ENCODE measurements at regions not wholly inside any gene's neighbourhood (a gene's known extent, or its start where the extent isn't known, plus 50 kb on each side); places are given as distances from the start of the nearest gene placed in this dataset.
A peak's percentile ranks its signal among the peaks of the same experiment; 100 is the strongest.

GRCh38 chr4:181949704-181950312 lies 293.4 kb upstream of the TENM3 start:
- in situ Hi-C loops (cut with MboI; ENCODE audit: low pct_unique_long_range_greater_than_20kb in 2 of 9, low sequenced_read_pairs in 9 of 9, unreplicated experiment in 9 of 9): no loop called here
- Histone ChIP-seq H3K4me3 (no peak overlapping the region), H3K27ac (no peak overlapping the region), H3K4me1 (replicated peaks in 1 of 2) (peaks cover 0 to 16% of the 10 kb centered on the region in 2 donors)
- WGBS, 10 experiments: 33 to 76% (median 67%) methylated on average over 1 to 5 of the region's 6 CpGs; no CpG with 5 or more reads in 3 of the 10 experiments
- ATAC-seq (replicated peaks in 6 of 8): no peak

- H3K4me1 ChIP-seq (replicated peaks in 1 of 2): peaks cover 0 to 16% of the 10 kb centered on the region in 2 donors
- H3K27ac ChIP-seq: no peak overlapping the region
- no peak for ATAC-seq (replicated peaks in 6 of 8)
- WGBS, 10 experiments: 13 to 93% (median 66%) methylated on average over 1 to 6 of the region's 6 CpGs; no CpG with 5 or more reads in 2 of the 10 experiments
- H3K4me3 ChIP-seq: no peak overlapping the region
- in situ Hi-C loops (cut with MboI; ENCODE audit: low pct_unique_long_range_greater_than_20kb in 2 of 9, low sequenced_read_pairs in 9 of 9, unreplicated experiment in 9 of 9): no loop called here
These were observed 292.7 kb upstream of the TENM3 start for GRCh38 chr4:181950372-181951127.

DNA sequence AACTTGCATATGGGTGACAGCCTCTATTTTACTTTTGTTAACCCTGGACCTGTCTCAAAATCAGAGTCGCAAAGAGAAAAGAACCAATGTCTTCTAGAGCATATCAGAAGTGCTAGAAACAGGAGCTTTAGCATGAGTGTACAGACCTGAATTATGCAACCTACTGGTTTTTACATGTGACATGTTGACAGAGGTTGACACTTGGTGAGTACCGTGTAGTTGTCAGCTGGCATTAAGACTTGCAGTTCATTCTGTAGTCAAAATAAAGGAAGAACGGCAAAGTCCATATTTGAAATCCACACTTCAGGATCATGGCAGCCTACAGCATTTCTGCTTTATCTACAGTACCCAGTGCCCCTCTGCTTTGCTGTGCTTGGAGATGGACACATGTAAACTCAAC lies 291.9 kb upstream of the TENM3 start:
- Histone ChIP-seq H3K4me1 (replicated peaks in 1 of 2) (peaks cover 0 to 16% of the 10 kb centered on the region in 2 donors), H3K27ac (no peak overlapping the region), H3K4me3 (no peak overlapping the region)
- WGBS, 10 experiments: 50 to 100% (median 90%) methylated on average over 1 to 3 of the region's 3 CpGs; no CpG with 5 or more reads in 1 of the 10 experiments
- in situ Hi-C loops (cut with MboI; ENCODE audit: low pct_unique_long_range_greater_than_20kb in 2 of 9, low sequenced_read_pairs in 9 of 9, unreplicated experiment in 9 of 9): no loop called here
- no peak for ATAC-seq (replicated peaks in 6 of 8)

DNA sequence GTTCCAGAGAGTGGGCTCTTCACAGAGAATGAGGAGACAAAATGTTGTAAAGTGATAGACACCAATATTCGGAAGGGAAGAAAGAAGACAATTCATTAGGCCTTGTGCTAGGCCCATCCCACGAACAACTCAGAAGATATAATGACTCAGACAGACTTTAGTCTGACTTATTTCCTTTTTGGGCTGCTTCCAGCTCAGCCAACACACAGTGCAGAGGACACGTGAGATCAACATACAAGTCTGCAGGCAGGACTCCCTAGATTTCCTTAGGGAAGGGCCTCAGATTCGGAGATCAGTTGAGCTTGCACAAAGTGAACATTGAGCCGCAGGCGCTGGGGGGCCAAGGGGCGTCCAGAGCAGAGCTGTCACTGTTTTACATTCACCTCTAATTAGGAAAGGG lies 290.7 kb upstream of the TENM3 start:
- 7 to 100% (median 57%) methylated on average over 1 to 6 of the region's 7 CpGs; no CpG with 5 or more reads in 2 of the 10 experiments for WGBS, 10 experiments
- Histone ChIP-seq H3K4me3 (no peak overlapping the region), H3K27ac (no peak overlapping the region), H3K4me1 (replicated peaks in 1 of 2) (peaks cover 4 to 25% of the 10 kb centered on the region in 2 donors)
- in situ Hi-C loops (cut with MboI; ENCODE audit: low pct_unique_long_range_greater_than_20kb in 2 of 9, low sequenced_read_pairs in 9 of 9, unreplicated experiment in 9 of 9): no loop called here
- peak in 5 of 8 experiments; percentile 24 to 99 (median 62) for ATAC-seq (replicated peaks in 6 of 8)

DNA sequence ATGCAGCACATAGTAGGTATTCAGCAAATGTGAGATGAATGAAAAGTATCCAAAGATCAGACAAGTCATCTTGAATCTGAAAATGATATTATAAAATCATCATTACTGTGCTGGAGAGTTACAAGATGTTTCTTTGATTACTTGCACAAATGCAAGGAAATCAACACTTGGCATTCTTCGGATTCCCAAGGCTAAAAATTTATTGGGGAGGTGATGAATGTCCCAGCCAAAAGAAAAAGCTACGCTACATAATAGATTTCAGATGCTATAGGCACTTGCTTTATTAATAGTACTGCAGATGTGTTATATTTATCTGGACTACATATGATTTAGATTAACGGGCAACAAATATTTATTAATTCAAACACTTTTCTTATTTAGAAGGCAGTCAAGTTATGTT lies 286.7 kb upstream of the TENM3 start:
- in situ Hi-C loops (cut with MboI; ENCODE audit: low pct_unique_long_range_greater_than_20kb in 2 of 9, low sequenced_read_pairs in 9 of 9, unreplicated experiment in 9 of 9): no loop called here
- Histone ChIP-seq H3K4me3 (no peak overlapping the region), H3K4me1 (replicated peaks in 1 of 2) (peaks cover 4 to 25% of the 10 kb centered on the region in 2 donors), H3K27ac (no peak overlapping the region)
- ATAC-seq (replicated peaks in 6 of 8): no peak
- 5 to 100% (median 86%) methylated on average over 1 to 3 of the region's 3 CpGs; no CpG with 5 or more reads in 1 of the 10 experiments for WGBS, 10 experiments

DNA sequence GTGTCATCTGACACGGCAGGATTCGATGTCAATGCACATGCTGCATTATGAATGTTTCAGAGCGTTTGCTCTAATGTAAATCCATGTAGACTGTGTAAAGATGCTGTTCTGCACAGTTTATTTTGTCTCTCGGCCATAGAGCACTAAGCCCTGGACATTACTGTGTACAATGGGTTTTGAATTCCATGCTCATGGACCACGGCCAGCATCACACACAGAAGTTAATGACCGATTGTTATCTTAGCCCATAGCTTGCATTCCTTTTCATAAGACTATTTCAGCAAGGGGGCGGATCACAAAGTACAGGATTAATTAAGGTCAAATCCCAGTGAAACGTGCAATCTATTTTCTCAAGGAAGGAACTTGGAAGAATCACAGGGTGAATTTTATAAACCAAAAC lies 286.1 kb upstream of the TENM3 start:
- 0 to 84% (median 69%) methylated on average over 1 to 8 of the region's 8 CpGs; no CpG with 5 or more reads in 1 of the 10 experiments for WGBS, 10 experiments
- peaks cover 4 to 25% of the 10 kb centered on the region in 2 donors for H3K4me1 ChIP-seq (replicated peaks in 1 of 2)
- H3K27ac ChIP-seq: no peak overlapping the region
- ATAC-seq (replicated peaks in 6 of 8): peak in 7 of 8 experiments; percentile 46 to 88 (median 69)
- no peak overlapping the region for H3K4me3 ChIP-seq
- in situ Hi-C loops (cut with MboI; ENCODE audit: low pct_unique_long_range_greater_than_20kb in 2 of 9, low sequenced_read_pairs in 9 of 9, unreplicated experiment in 9 of 9): no loop called here

DNA sequence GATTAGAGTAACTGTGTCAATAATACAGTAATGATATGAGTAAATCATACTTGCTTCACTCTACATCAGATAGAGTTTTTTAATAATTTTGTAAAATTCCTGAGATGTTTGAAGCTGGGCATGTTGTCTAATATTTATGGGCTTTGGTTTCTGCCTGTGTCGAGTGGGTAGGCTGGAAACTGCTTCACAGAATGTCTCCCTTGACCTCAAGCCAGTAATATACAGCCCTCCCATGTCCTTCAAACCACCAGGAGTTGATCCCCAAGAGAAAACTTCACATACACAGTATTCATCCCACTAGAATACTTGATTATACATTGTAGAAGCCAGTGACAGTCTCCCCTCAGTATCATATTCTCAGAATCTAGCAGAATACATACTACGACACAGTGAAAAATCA lies 284.8 kb upstream of the TENM3 start:
- peak in 3 of 8 experiments; percentile 35 to 79 (median 40) for ATAC-seq (replicated peaks in 6 of 8)
- in situ Hi-C loops (cut with MboI; ENCODE audit: low pct_unique_long_range_greater_than_20kb in 2 of 9, low sequenced_read_pairs in 9 of 9, unreplicated experiment in 9 of 9): no loop called here
- no peak overlapping the region for H3K27ac ChIP-seq

DNA sequence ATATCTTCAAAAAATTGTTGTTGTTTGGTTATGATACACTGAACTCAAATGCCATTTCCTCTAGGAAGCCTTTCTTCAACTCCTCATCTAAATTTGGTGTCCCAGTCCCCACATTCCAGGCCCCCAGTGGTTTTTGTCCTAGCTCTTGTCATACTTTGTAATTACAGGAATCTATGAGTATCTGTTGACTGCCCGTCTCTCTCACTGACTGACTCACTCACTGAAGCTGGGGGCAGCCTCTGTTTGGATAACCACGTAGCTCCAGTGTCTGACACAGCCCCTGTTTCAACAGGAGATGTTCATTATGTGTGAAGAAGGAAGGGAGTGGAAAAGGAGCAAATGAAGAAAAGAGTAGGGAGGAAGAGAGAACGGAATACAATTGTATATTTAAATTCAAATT lies 284.1 kb upstream of the TENM3 start:
- WGBS, 10 experiments: 0 to 86% (median 51%) methylated on average over 1 to 3 of the region's 3 CpGs; no CpG with 5 or more reads in 2 of the 10 experiments
- Histone ChIP-seq H3K4me3 (no peak overlapping the region), H3K27ac (no peak overlapping the region), H3K4me1 (replicated peaks in 1 of 2) (peaks cover 4 to 24% of the 10 kb centered on the region in 2 donors)
- peak in 5 of 8 experiments; percentile 61 to 87 (median 64) for ATAC-seq (replicated peaks in 6 of 8)
- in situ Hi-C loops (cut with MboI; ENCODE audit: low pct_unique_long_range_greater_than_20kb in 2 of 9, low sequenced_read_pairs in 9 of 9, unreplicated experiment in 9 of 9): no loop called here

More for the DNA sequence above, 284.8 kb upstream of the TENM3 start:
- Histone ChIP-seq H3K4me1 (replicated peaks in 1 of 2) (peaks cover 4 to 22% of the 10 kb centered on the region in 2 donors), H3K4me3 (no peak overlapping the region)
- WGBS, 10 experiments: 0 to 100% (median 50%) methylated on average over 1 to 2 of the region's 2 CpGs; no CpG with 5 or more reads in 1 of the 10 experiments

DNA sequence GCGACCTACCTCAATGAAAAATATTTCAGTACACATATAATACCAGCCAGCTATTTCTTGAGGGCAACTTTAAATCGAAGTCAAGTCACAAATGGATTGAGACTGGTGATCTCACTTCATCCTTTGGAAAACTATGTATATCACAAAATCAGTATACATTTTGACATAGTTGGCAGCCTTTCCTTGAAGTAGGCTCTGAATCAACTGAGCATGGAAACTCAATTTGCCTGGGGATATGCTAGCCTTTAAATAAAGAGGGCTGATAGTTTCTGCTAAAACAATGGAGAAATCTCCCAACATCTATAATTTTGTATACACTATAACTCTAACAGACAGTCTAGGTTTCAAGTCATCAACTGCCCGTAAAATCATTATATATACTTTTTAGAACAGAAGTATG lies 282.8 kb upstream of the TENM3 start:
- no peak overlapping the region for H3K27ac ChIP-seq
- 17 to 100% (median 85%) methylated on average over 1 to 3 of the region's 3 CpGs for WGBS, 10 experiments
- no peak overlapping the region for H3K4me3 ChIP-seq
- H3K4me1 ChIP-seq (replicated peaks in 1 of 2): peaks cover 4 to 26% of the 10 kb centered on the region in 2 donors
- in situ Hi-C loops (cut with MboI; ENCODE audit: low pct_unique_long_range_greater_than_20kb in 2 of 9, low sequenced_read_pairs in 9 of 9, unreplicated experiment in 9 of 9): no loop called here
- no peak for ATAC-seq (replicated peaks in 6 of 8)

GRCh38 chr4:181962321-181962720 lies 280.9 kb upstream of the TENM3 start:
- 0 to 100% (median 79%) methylated on average over 1 to 4 of the region's 4 CpGs for WGBS, 10 experiments
- Histone ChIP-seq H3K4me1 (replicated peaks in 1 of 2) (peaks cover 0 to 32% of the 10 kb centered on the region in 2 donors), H3K4me3 (no peak overlapping the region), H3K27ac (no peak overlapping the region)
- ATAC-seq (replicated peaks in 6 of 8): no peak
- in situ Hi-C loops (cut with MboI; ENCODE audit: low pct_unique_long_range_greater_than_20kb in 2 of 9, low sequenced_read_pairs in 9 of 9, unreplicated experiment in 9 of 9): no loop called here

DNA sequence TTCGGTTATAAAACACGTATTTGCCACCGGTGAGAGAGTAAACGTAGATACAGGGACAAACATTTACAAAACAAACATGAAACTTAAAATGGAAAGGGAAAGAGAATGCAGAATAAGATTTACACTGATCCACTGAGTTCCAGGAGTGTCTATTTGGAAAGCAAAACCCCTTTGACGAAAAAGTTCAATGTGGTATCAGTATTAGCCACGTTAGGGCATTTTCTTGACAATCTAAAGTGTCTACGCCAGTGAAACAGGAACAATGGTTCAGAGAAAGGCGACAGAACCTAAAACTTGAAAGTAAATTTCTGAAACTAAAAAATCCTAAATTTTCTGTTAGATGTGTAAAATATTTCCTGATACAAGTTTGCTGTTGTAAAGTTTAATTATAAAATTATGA lies 278.5 kb upstream of the TENM3 start:
- 12 to 98% (median 87%) methylated on average over 4 to 8 of the region's 8 CpGs for WGBS, 10 experiments
- no peak for ATAC-seq (replicated peaks in 6 of 8)
- in situ Hi-C loops (cut with MboI; ENCODE audit: low pct_unique_long_range_greater_than_20kb in 2 of 9, low sequenced_read_pairs in 9 of 9, unreplicated experiment in 9 of 9): no loop called here
- Histone ChIP-seq H3K4me1 (replicated peaks in 1 of 2) (peaks cover 0 to 17% of the 10 kb centered on the region in 2 donors), H3K4me3 (no peak overlapping the region), H3K27ac (no peak overlapping the region)

DNA sequence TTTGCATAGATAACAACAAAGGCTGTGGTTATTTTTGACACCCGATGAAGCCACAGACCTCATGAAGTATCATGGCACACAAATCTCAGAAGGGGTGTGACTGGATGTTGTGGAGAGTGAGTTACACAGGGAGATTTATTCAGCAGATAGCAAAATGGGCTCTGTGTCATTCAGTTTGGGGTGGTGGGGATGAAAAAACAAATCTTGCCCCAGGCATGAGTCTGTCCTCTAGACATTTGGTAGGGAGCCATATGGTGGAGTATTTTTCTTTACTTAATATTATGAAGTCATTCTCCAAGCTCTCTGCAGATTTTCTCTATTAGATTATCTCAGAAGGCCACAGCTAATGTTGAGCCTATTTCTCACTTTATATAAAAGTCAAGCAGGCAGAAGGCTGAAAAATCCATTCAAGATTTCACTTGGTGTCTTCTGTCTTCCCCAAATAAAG lies 277.1 kb upstream of the TENM3 start:
- Histone ChIP-seq H3K4me3 (no peak overlapping the region), H3K27ac (no peak overlapping the region), H3K4me1 (replicated peaks in 1 of 2) (peaks cover 0 to 17% of the 10 kb centered on the region in 2 donors)
- in situ Hi-C loops (cut with MboI; ENCODE audit: low pct_unique_long_range_greater_than_20kb in 2 of 9, low sequenced_read_pairs in 9 of 9, unreplicated experiment in 9 of 9): no loop called here
- 0 to 100% (median 45%) methylated on average over 1 of the region's 1 CpG; no CpG with 5 or more reads in 6 of the 10 experiments for WGBS, 10 experiments
- peak in 2 of 8 experiments; percentile 36 to 91 for ATAC-seq (replicated peaks in 6 of 8)

DNA sequence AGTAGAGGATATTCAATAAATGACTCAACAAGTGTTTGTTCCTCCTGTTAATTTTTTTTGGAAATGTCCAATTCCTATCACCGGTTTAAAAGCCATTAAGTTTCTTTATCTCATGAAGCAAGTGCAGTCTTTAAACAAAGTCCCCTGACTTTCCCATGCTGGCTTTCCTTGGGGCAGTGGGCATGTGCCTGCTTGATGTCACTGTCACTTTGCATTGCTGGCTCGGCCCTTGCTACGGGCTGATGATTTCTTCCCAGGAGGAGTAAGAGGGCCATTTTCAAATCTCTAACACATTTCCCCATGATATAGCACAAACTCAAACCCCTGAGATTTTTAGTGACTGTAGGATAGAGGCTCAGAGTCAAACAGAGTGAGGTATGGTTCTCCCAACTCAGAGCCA lies 275.8 kb upstream of the TENM3 start:
- H3K4me1 ChIP-seq (replicated peaks in 1 of 2): peaks cover 0 to 17% of the 10 kb centered on the region in 2 donors
- no peak overlapping the region for H3K4me3 ChIP-seq
- no peak overlapping the region for H3K27ac ChIP-seq
- 60 to 100% (median 91%) methylated on average over 1 to 3 of the region's 3 CpGs; no CpG with 5 or more reads in 5 of the 10 experiments for WGBS, 10 experiments
- in situ Hi-C loops (cut with MboI; ENCODE audit: low pct_unique_long_range_greater_than_20kb in 2 of 9, low sequenced_read_pairs in 9 of 9, unreplicated experiment in 9 of 9): no loop called here
- ATAC-seq (replicated peaks in 6 of 8): no peak
